ENCODE measurements at regions not wholly inside any gene's neighbourhood (a gene's known extent, or its start where the extent isn't known, plus 50 kb on each side); places are given as distances from the start of the nearest gene placed in this dataset.

DNA sequence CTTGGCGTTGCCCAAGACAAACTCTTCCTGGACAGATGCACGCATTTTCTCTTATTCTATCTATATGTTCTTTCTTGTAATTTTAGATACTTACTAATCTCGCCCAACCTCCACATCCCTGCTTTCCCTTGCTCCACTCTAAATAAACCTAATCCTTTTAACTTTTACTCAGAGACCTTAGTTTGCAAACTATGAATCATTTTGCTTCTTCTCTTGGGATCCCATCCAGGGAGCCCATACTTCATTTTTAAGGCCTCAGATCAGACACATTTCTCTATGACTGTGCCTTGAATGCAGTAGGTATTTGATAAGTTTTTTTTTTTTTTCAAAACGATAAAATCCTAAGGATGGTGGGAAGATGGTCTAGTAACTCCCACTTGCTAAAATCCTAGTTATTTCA, 353.8 kb upstream of the HAND2 start:
- DNase-seq (ENCODE audit: low read depth, low spot score): peak; percentile 13
- H3K9me3 ChIP-seq (ENCODE audit: control insufficient read depth, insufficient read depth, low read length): no peaks in the 10 kb centered on the region
- no peak overlapping the region for H3K4me3 ChIP-seq (ENCODE audit: low read depth, low read length)
- H3K27me3 ChIP-seq (ENCODE audit: control insufficient read depth, insufficient read depth, low read length): no peaks in the 10 kb centered on the region
- ChIA-PET POLR2A (no interaction called here), CTCF (no interaction called here)
- no peak overlapping the region for H3K27ac ChIP-seq (ENCODE audit: low read depth, low read length)
- TF ChIP-seq, protein P1, sequence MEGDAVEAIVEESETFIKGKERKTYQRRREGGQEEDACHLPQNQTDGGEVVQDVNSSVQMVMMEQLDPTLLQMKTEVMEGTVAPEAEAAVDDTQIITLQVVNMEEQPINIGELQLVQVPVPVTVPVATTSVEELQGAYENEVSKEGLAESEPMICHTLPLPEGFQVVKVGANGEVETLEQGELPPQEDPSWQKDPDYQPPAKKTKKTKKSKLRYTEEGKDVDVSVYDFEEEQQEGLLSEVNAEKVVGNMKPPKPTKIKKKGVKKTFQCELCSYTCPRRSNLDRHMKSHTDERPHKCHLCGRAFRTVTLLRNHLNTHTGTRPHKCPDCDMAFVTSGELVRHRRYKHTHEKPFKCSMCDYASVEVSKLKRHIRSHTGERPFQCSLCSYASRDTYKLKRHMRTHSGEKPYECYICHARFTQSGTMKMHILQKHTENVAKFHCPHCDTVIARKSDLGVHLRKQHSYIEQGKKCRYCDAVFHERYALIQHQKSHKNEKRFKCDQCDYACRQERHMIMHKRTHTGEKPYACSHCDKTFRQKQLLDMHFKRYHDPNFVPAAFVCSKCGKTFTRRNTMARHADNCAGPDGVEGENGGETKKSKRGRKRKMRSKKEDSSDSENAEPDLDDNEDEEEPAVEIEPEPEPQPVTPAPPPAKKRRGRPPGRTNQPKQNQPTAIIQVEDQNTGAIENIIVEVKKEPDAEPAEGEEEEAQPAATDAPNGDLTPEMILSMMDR (IDR thresholded peaks at IDR 0.05; ENCODE audit: low read depth, low read length): no peak

GRCh38 chr4:173880897-173881296, 350.9 kb upstream of the HAND2 start:
- H3K27ac ChIP-seq (ENCODE audit: low read depth, low read length): no peak overlapping the region
- DNase-seq (ENCODE audit: low read depth, low spot score): no peak
- POLR2A ChIA-PET: no interaction called here
- no peak overlapping the region for H3K4me3 ChIP-seq (ENCODE audit: low read depth, low read length)
- H3K27me3 ChIP-seq (ENCODE audit: control insufficient read depth, insufficient read depth, low read length): no peaks in the 10 kb centered on the region
- CTCF ChIA-PET: no interaction called here
- TF ChIP-seq, protein P1 (IDR thresholded peaks at IDR 0.05; ENCODE audit: low read depth, low read length): no peak
- H3K9me3 ChIP-seq (ENCODE audit: control insufficient read depth, insufficient read depth, low read length): no peaks in the 10 kb centered on the region

- Histone ChIP-seq H3K27me3 (ENCODE audit: control insufficient read depth, insufficient read depth, low read length) (peaks cover 2% of the 10 kb centered on the region), H3K27ac (ENCODE audit: low read depth, low read length) (no peak overlapping the region), H3K4me3 (ENCODE audit: low read depth, low read length) (no peak overlapping the region), H3K9me3 (ENCODE audit: control insufficient read depth, insufficient read depth, low read length) (no peaks in the 10 kb centered on the region)
- ChIA-PET CTCF (no interaction called here), POLR2A (no interaction called here)
- TF ChIP-seq, protein P1 (IDR thresholded peaks at IDR 0.05; ENCODE audit: low read depth, low read length): no peak
- DNase-seq (ENCODE audit: low read depth, low spot score): no peak
These were observed 349.5 kb upstream of the HAND2 start for GRCh38 chr4:173879509-173879908.

DNA sequence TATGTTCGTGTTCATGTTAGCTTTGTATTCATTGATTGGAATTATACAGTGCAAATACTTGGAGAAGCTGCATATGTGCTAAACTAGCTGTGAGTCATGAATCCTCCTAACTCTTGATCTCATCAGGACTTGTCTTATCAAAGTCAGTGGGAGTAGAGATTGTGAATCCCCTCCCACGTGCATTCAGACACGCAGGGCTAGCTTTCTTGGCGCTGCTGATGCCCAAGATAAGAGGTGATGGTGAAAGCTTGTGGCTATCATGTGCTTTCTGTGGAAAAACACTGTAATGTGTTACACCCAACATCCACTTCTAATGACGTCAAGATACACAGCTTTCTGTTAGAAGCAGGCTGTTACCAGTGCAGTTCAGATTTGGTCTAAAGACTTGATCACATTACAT, 348.7 kb upstream of the HAND2 start:
- ChIA-PET POLR2A (no interaction called here), CTCF (interaction anchor here (0.6 to 1.1 kb wide), 2 partner anchors 26 to 487 kb away, joined by 3 to 8 read pairs; no protein-coding TSS in a partner anchor)
- peak; percentile 2 for DNase-seq (ENCODE audit: low read depth, low spot score)
- H3K4me3 ChIP-seq (ENCODE audit: low read depth, low read length): no peak overlapping the region
- TF ChIP-seq, protein P1 (IDR thresholded peaks at IDR 0.05; ENCODE audit: low read depth, low read length): no peak
- H3K27me3 ChIP-seq (ENCODE audit: control insufficient read depth, insufficient read depth, low read length): peaks cover 2% of the 10 kb centered on the region
- H3K9me3 ChIP-seq (ENCODE audit: control insufficient read depth, insufficient read depth, low read length): no peaks in the 10 kb centered on the region
- H3K27ac ChIP-seq (ENCODE audit: low read depth, low read length): no peak overlapping the region

DNA sequence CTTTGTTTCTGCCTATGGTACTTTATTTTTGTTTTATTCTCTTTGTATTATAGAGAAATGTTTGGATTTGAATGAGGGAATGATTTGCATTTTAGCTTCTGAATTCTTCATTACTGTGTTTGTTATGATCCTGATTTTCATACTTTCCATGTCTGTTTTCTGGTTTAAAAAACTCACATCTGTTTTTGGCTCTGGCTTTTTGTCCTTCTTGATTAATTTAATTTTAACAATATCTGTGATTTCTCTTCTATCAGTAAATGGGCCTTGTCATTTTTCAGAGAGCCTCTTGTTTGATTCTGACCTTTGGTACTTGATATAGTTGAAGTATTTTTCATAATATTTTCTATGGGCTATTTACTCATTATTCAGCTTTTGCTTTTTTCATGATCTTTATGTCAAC, 341.6 kb upstream of the HAND2 start:
- Histone ChIP-seq H3K9me3 (ENCODE audit: control insufficient read depth, insufficient read depth, low read length) (no peaks in the 10 kb centered on the region), H3K27me3 (ENCODE audit: control insufficient read depth, insufficient read depth, low read length) (peaks cover 2% of the 10 kb centered on the region), H3K27ac (ENCODE audit: low read depth, low read length) (no peak overlapping the region), H3K4me3 (ENCODE audit: low read depth, low read length) (no peak overlapping the region)
- DNase-seq (ENCODE audit: low read depth, low spot score): no peak
- ChIA-PET POLR2A (no interaction called here), CTCF (no interaction called here)
- TF ChIP-seq, protein P1 (IDR thresholded peaks at IDR 0.05; ENCODE audit: low read depth, low read length): no peak

All from AG04450 (cell line).